ENCODE measurements at regions not wholly inside any gene's neighbourhood (a gene's known extent, or its start where the extent isn't known, plus 50 kb on each side); places are given as distances from the start of the nearest gene placed in this dataset.

- TF ChIP-seq CTCF (IDR thresholded peaks at IDR 0.05): no peak
- TF ChIP-seq POLR2AphosphoS5 (IDR thresholded peaks at IDR 0.05): no peak
- TF ChIP-seq POLR2A (IDR thresholded peaks at IDR 0.05): no peak
These were observed 302.9 kb upstream of the GATB start for GRCh38 chr4:152063621-152064240.
